CD14-positive monocyte (primary cell): ENCODE measurements at regions not wholly inside any gene's neighbourhood (a gene's known extent, or its start where the extent isn't known, plus 50 kb on each side); places are given as distances from the start of the nearest gene placed in this dataset.

Experiments used
- DNase-seq, 3 donors: peaks; one replicate each; pipeline ENCODE4 v3.0.0-alpha.2; 2011 to 2022
- H2AFZ ChIP-seq: 2 replicates; pipeline ENCODE4 v1.6.0; 2012; ENCODE audit warnings: mild to moderate bottlenecking, low read depth, low read length, inconsistent platforms; ENCODE audit not compliant: insufficient read depth, poor library complexity, severe bottlenecking
- H3K27ac ChIP-seq, 2 donors: 1 replicate in 1 of 2; 2 replicates in 1 of 2; pipeline ENCODE4 v1.5.1; 2012 to 2013; ENCODE audit warnings: low read length in 2 of 2, control low read depth in 1 of 2, inconsistent platforms in 1 of 2, low read depth in 1 of 2, mild to moderate bottlenecking in 1 of 2
- H3K27me3 ChIP-seq, 2 donors: one replicate each; pipeline versions ENCODE4 v1.6.0 to v1.6.1; 2011 to 2013; ENCODE audit warnings: low read length in 2 of 2; ENCODE audit not compliant: control insufficient read depth in 2 of 2, insufficient read depth in 2 of 2
- H3K36me3 ChIP-seq, 2 donors: replicated peaks in 1 of 2; 1 replicate in 1 of 2; 2 replicates in 1 of 2; pipeline versions ENCODE4 v1.5.1 to v1.6.1; 2012 to 2013; ENCODE audit warnings: low read length in 2 of 2, control low read depth in 1 of 2, inconsistent platforms in 1 of 2, mild to moderate bottlenecking in 1 of 2; ENCODE audit not compliant: insufficient read depth in 2 of 2, control insufficient read depth in 1 of 2
- H3K4me1 ChIP-seq, 2 donors: 1 replicate in 1 of 2; 2 replicates in 1 of 2; pipeline versions ENCODE4 v1.5.1 to v1.6.1; 2012 to 2013; ENCODE audit warnings: low read length in 2 of 2, control low read depth in 1 of 2, inconsistent platforms in 1 of 2, mild to moderate bottlenecking in 1 of 2, moderate library complexity in 1 of 2; ENCODE audit not compliant: insufficient read depth in 2 of 2, control insufficient read depth in 1 of 2
- H3K4me2 ChIP-seq: replicated peaks from 2 replicates; pipeline ENCODE3; 2012; ENCODE audit warnings: low read length, moderate library complexity, mild to moderate bottlenecking; ENCODE audit not compliant: poor library complexity, severe bottlenecking; ENCODE audit errors: extremely low read depth
- H3K4me3 ChIP-seq, 3 experiments: fragments of 200-600 bp in 1 of 3; sonication (generic) in 1 of 3; replicated peaks in 1 of 3; 1 replicate in 2 of 3; 2 replicates in 1 of 3; pipeline ENCODE4 v1.5.1; 2011 to 2013; ENCODE audit warnings: low read length in 3 of 3, mild to moderate bottlenecking in 3 of 3, control low read depth in 2 of 3, low read depth in 2 of 3, inconsistent platforms in 1 of 3, moderate library complexity in 1 of 3
- H3K79me2 ChIP-seq: 2 replicates; pipeline ENCODE4 v1.6.0; 2012; ENCODE audit warnings: mild to moderate bottlenecking, control low read depth, inconsistent platforms, low read length, moderate library complexity; ENCODE audit not compliant: insufficient read depth
- H3K9ac ChIP-seq: 2 replicates; pipeline ENCODE4 v1.6.0; 2017; ENCODE audit warnings: low read length, mild to moderate bottlenecking; ENCODE audit not compliant: insufficient read depth, poor library complexity, severe bottlenecking
- H3K9me3 ChIP-seq, 2 donors: replicated peaks in 1 of 2; 1 replicate in 1 of 2; 2 replicates in 1 of 2; pipeline versions ENCODE4 v1.5.1 to v1.6.1; 2012 to 2013; ENCODE audit warnings: low read length in 2 of 2, control low read depth in 1 of 2; ENCODE audit not compliant: control insufficient read depth in 1 of 2, insufficient read depth in 1 of 2
- H4K20me1 ChIP-seq: 2 replicates; pipeline ENCODE4 v1.6.0; 2012; ENCODE audit warnings: mild to moderate bottlenecking, low read length, control low read depth, moderate library complexity; ENCODE audit not compliant: insufficient read depth
- H3K27ac Mint-ChIP-seq, 7 donors: one replicate each; pipeline ENCODE4 v1.8.0; 2020; ENCODE audit warnings: mild to moderate bottlenecking in 7 of 7, mixed read lengths in 7 of 7, moderate library complexity in 6 of 7, inconsistent platforms in 2 of 7
- H3K27me3 Mint-ChIP-seq, 3 donors: one replicate each; pipeline ENCODE4 v1.8.0; 2021 to 2022; ENCODE audit warnings: low read depth in 3 of 3, mild to moderate bottlenecking in 3 of 3, mixed read lengths in 3 of 3, moderate library complexity in 3 of 3, inconsistent platforms in 1 of 3
- H3K36me3 Mint-ChIP-seq, 2 donors: one replicate each; pipeline ENCODE4 v1.8.0; 2020; ENCODE audit warnings: mixed read lengths in 2 of 2, inconsistent platforms in 1 of 2, mild to moderate bottlenecking in 1 of 2
- H3K4me1 Mint-ChIP-seq: one replicate; pipeline ENCODE4 v1.8.0; 2020; ENCODE audit warnings: mild to moderate bottlenecking, mixed read lengths
- H3K4me3 Mint-ChIP-seq, 2 donors: one replicate each; pipeline ENCODE4 v1.8.0; 2020; ENCODE audit warnings: mild to moderate bottlenecking in 2 of 2, mixed read lengths in 2 of 2, moderate library complexity in 1 of 2
- H3K9me3 Mint-ChIP-seq, 7 donors: one replicate each; pipeline ENCODE4 v1.8.0; 2020 to 2022; ENCODE audit warnings: mixed read lengths in 7 of 7, mild to moderate bottlenecking in 6 of 7, moderate library complexity in 6 of 7, inconsistent platforms in 2 of 7
- WGBS: methylation state at CpG from one replicate; pipeline ENCODE4 v1.1.5; 2013; ENCODE audit warnings: missing lambda C conversion rate; ENCODE audit not compliant: insufficient coverage; 5-methylcytosine and 5-hydroxymethylcytosine counted together
- intact Hi-C, 2 donors: fragments of 100-400 bp; cut with micrococcal nuclease; formaldehyde crosslinking; loops; one replicate each; pipeline versions ENCODE4 v1.15.0 to v1.15.1; 2023
- TF ChIP-seq, protein P1 (sequence below): fragments of 200-600 bp; IDR thresholded peaks from one replicate; pipeline ENCODE4 v1.8.0; 2022; ENCODE audit warnings: antibody characterized with exemption, mild to moderate bottlenecking

DNA sequence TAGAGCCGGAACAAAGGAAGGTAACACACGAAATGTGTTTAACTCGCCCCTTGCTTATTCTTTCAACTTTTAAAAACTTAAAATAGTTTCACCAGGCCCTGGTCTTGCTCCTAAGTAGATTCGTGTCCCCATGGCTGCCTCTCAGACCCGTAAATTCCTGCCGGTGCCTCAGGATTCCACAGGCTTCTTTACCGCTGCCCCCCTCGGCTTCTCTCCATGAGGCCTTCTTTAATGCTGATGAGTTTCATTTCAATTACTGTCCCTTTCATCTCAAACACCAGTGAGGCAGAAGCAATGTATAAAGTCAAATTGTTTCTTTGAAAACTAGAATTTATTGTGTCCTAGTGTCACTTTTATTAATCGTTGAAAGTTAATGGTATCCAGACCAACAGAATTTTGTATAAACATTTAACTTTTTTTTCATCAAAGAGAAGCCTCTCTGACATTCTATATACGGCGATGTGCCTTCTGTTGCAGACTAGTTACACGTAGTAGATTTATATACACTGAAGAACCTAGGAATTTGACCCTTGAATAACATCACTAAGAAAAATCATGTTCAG, 225.2 kb downstream of the C7orf25 start:
- Histone ChIP-seq H3K4me1 (no peaks in the 10 kb centered on the region), H4K20me1 (no peaks in the 10 kb centered on the region), H3K9ac (no peak overlapping the region), H3K79me2 (no peaks in the 10 kb centered on the region), H3K27me3 (no peaks in the 10 kb centered on the region), H3K4me2 (no peak overlapping the region), H2AFZ (no peak overlapping the region), H3K27ac (no peak overlapping the region), H3K9me3 (no peaks in the 10 kb centered on the region), H3K36me3 (no peaks in the 10 kb centered on the region), H3K4me3 (no peak overlapping the region)
- H3K27ac Mint-ChIP-seq, result no peak overlapping the region
- WGBS, result 82% methylated on average over 6 of the region's 12 CpGs
- no peaks in the 10 kb centered on the region for H3K36me3 Mint-ChIP-seq
- intact Hi-C loops, result no loop called here
- TF ChIP-seq, protein P1, sequence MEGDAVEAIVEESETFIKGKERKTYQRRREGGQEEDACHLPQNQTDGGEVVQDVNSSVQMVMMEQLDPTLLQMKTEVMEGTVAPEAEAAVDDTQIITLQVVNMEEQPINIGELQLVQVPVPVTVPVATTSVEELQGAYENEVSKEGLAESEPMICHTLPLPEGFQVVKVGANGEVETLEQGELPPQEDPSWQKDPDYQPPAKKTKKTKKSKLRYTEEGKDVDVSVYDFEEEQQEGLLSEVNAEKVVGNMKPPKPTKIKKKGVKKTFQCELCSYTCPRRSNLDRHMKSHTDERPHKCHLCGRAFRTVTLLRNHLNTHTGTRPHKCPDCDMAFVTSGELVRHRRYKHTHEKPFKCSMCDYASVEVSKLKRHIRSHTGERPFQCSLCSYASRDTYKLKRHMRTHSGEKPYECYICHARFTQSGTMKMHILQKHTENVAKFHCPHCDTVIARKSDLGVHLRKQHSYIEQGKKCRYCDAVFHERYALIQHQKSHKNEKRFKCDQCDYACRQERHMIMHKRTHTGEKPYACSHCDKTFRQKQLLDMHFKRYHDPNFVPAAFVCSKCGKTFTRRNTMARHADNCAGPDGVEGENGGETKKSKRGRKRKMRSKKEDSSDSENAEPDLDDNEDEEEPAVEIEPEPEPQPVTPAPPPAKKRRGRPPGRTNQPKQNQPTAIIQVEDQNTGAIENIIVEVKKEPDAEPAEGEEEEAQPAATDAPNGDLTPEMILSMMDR, result no peak
- no peak overlapping the region for H3K4me3 Mint-ChIP-seq
- H3K9me3 Mint-ChIP-seq, result peaks cover 0 to 7% (median 0%) of the 10 kb centered on the region in 7 donors
- no peak for DNase-seq
- no peaks in the 10 kb centered on the region for H3K4me1 Mint-ChIP-seq
- peaks cover 0 to 4% (median 2%) of the 10 kb centered on the region in 3 donors for H3K27me3 Mint-ChIP-seq

- DNase-seq, result no peak
- TF ChIP-seq, protein P1, result no peak
- Histone ChIP-seq H3K4me1 (no peaks in the 10 kb centered on the region), H3K27me3 (no peaks in the 10 kb centered on the region), H3K79me2 (no peaks in the 10 kb centered on the region), H3K27ac (no peak overlapping the region), H3K9ac (no peak overlapping the region), H3K36me3 (no peaks in the 10 kb centered on the region), H3K4me3 (no peak overlapping the region), H3K4me2 (no peak overlapping the region), H4K20me1 (no peaks in the 10 kb centered on the region), H2AFZ (no peak overlapping the region), H3K9me3 (no peaks in the 10 kb centered on the region)
- H3K4me3 Mint-ChIP-seq, result peak overlapping the region in 1 of 2 donors; percentile 31
- H3K4me1 Mint-ChIP-seq, result no peaks in the 10 kb centered on the region
- H3K27ac Mint-ChIP-seq, result no peak overlapping the region
- peaks cover 0 to 7% (median 0%) of the 10 kb centered on the region in 7 donors for H3K9me3 Mint-ChIP-seq
- intact Hi-C loops, result no loop called here
- 55% methylated on average over 7 of the region's 9 CpGs for WGBS
- no peaks in the 10 kb centered on the region for H3K36me3 Mint-ChIP-seq
- peaks cover 0 to 4% (median 2%) of the 10 kb centered on the region in 3 donors for H3K27me3 Mint-ChIP-seq
Observed at GRCh38 chr7:42685911-42686310, 226.0 kb downstream of the C7orf25 start.
